ENCODE measurements at regions not wholly inside any gene's neighbourhood (a gene's known extent, or its start where the extent isn't known, plus 50 kb on each side); places are given as distances from the start of the nearest gene placed in this dataset.
"Not testable (repeated sequence)": the region's sequence is repeated elsewhere in the genome, so short reads cannot be mapped to it uniquely, and the experiment has no call there.

DNA sequence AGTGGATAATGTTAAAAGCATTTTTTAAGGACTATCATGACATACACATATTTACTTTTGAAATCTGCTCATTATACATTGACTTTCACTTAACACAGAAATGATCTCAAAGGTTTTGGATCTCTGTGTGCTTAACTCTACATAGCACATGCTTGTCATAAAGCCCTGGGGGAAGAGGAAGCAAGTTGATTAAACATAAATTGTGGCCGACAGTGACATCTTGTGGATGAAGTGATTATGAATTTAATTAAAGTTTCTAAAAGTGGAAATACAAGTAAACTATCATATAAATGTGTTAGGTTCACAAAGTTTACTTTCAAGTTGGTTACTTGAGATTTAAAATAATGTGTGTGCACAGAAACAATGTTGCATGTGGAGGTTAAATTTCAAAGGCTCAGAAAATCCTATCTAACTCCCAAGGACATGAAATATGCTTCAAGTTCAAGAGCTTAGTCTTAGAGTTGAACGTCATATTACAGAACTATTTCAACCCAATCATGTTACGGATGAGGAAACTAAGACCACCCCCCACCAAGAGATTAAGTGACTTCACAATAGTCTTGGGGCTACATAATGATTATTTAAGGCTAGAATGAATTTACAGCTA lies 1247.8 kb downstream of the GATA3 start:
- no peak for DNase-seq (ENCODE audit: low read depth in 1 of 2, low spot score in 1 of 2)

DNA sequence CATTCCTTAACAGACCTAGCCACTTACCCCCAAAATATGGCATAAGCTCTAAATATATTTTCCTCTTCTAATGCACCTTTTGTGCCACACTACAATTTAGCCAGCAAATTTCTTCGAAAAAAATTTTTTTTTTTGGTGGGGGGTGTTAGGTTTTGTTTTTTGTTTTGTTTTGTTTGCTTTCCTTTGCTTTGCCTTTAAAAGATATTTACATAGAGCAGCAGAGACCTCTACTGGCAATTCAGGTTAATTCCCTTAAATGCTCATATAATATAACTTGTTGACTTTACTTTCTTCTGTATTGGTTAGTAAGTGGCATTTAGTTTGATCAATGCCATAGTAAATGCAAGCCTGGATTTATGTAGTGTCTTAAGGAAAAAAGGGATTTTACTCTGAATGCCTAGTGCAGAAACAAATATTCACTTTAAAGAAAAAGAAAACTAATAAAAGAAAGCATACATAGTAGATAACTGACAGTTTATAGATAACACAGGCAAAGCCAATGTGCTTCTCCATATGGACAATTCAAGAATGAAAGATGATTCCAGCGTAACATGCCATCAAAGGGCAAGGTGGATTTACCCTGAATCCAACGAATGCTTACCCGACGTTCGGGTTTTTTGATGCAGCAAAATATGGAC lies 1250.6 kb downstream of the GATA3 start:
- DNase-seq (ENCODE audit: low read depth in 1 of 2, low spot score in 1 of 2): no peak

DNA sequence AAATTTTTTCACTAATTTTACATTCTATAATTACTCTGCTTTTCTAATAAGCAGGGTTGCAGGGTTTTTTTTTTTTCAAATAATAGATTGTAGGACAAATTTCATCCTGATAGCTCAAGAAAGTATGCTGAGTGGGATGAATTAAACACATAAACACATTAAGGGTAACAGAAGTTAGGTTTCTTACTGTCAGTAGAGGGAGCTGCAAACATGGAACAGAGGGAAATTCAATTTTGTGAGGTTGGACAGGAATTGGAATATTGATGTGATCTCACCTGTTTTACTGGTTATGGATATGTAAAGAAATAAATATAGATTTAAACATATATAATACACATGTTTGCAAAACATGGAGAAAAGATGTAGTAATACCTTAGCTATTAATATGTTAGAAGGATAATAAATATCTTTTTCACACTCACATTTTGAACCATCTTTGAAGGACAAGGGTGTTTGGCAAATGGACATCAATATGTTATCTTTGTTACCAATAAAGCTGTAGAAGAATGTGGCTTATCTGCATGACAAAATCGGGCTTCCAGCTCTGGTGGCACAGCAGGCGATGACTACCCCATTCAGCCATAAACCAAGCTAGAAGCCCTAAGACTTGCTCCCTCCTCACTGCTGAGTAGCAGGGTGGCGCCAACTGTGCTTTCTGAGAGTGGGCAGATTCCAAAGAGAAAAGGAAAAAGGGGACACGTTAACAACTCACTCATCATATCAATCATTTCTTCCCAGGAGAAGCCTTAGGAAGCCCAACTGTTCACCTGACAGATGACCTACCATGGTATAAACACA lies 1257.4 kb downstream of the GATA3 start:
- DNase-seq (ENCODE audit: low read depth in 1 of 2, low spot score in 1 of 2): no peak

DNA sequence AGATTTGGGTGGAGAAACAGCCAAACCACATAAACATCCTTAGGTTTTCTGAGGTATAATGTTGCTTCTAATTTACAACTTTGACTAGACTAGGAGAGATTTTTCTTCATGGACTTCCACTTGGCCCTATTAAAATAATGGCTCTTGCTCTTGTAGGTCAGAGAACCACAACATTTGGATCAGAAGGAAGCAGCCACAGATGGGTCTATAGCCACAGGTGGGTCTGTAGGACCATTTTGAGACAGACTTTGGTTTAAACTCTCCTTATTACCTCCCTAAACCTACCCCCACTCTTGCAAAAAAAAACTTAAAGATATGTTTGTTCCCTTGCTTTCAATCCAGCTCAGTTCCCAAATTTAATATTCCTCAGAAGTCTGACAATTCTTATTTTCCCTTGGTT lies 1260.8 kb downstream of the GATA3 start:
- no peak for DNase-seq (ENCODE audit: low read depth in 1 of 2, low spot score in 1 of 2)

DNA sequence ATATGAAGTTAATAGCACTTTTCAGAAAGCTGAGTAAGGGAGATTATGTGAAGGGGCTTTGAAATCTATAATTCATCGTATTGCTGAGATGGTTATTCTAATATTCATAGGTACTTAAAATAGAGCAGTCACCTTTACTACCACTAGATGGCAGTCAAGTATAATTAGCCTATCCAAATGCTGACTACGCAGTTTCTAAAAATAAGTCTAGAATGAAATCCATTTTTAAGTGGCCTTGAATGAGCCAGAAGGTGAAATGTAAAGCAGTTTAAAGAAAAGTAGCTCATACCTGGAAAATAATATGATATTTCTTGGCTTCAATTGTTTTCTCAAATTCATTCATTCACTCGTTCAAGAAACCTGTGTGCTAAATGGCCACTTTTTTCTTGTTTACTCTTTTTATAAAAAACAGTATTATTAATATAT lies 1277.1 kb downstream of the GATA3 start:
- DNase-seq (ENCODE audit: low read depth in 1 of 2, low spot score in 1 of 2): no peak

DNA sequence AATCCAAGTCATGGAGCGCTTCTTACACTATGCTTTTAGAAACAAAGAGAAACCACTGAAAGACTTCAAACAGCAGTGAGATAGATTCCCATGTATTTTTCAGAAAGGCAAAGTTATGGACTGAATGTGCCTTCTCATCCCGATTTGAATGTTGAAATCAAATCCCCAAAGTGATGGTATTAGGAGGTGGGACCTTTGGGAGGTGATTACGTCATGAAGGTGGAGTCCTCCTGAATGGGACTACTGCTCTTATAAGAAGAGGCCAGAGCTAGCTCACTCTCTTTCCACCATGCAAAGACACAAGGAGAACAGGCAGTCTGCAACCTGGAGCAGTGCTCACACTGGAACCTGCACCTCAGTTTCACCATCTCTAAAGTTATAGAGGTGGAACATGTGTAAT lies 1279.8 kb downstream of the GATA3 start:
- no peak for DNase-seq (ENCODE audit: low read depth in 1 of 2, low spot score in 1 of 2)

DNA sequence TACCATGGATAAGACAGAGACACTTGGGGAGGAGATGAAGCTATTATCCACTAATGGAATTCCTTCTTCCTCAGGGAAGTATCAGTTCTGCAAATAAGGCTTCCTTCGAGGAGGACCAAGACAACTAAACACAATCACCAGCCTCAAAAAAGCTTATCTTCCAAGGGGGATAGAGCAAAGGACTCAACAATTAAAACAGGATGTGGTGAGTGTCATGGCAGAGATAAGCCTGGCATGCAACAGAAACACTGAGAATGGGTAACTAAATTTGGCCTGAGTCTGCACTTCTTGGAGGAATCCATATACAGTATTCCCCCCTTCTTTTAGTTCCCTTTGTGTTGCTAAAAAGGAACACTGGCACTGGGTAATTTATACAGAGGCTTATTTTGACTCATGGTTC lies 1285.2 kb downstream of the GATA3 start:
- no peak for DNase-seq (ENCODE audit: low read depth in 1 of 2, low spot score in 1 of 2)

DNA sequence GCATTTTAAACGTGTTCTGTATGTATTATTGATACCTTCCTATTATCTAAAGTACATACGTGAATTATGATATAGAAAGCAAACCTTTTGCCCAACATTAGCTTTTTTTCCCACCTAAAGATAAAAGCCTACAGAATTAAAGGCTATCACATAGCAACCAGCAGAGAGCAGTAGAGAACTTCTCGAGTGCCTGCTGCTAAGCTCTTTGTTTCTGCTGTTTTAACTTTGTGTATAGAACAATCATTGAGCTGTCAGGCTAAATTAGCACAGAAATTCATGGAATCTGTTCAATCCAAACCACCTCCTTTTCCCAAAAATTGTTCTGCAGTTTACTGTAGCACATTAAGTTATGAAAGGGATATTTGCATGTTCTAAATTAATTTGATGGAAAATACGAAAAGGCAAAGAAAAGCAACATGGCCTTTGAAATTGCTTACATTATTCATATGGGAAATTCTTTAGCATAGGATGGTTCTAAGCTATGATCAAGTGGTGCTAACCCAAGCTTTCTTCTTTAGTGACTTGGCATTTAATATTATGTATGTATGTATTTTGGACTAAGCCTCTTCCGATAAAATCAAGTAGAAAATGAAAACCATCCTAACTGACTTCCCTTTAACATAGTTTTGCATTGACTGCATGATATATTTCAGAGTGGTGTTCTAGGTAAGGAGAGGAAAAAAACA lies 1288.5 kb downstream of the GATA3 start:
- no peak for DNase-seq (ENCODE audit: low read depth in 1 of 2, low spot score in 1 of 2)

DNA sequence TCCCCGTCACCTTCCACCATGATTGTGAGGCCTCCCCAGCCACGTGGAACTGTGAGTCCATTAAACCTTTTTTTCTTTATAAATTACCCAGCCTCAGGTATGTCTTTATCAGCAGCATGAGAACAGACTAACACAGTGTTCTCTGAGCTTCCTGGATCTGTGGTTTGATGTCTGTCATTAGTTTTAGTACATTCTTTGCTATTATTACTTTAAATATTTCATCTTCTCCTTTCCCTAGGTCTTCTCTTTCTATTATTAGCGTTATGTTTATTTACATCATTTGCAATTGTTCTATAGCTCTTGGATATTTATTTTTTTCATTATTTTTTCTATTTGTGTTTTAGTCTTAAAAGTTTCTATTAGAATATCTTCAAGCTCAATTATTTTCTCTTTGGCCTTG lies 1293.4 kb downstream of the GATA3 start:
- not testable (repeated sequence) for DNase-seq (ENCODE audit: low read depth in 1 of 2, low spot score in 1 of 2)

DNA sequence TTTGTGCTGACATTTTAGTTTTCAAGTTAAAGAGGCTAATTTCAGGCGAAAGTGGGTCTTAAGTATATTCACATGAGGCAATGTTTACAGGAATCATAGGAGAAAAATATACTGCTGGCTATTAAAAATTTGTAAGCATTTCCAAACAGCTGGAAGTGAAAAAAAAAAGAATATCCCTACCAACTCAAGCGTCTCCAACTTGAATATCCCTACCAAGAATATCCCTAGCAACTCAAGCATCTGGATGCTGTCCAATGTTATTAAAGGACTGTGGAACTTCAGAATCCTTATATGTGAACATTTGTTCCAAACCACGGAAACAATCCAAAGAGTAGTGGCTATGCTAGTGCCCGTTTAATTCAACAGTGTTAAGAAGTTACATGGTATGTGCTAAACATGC lies 1303.0 kb downstream of the GATA3 start:
- no peak for DNase-seq (ENCODE audit: low read depth in 1 of 2, low spot score in 1 of 2)

DNA sequence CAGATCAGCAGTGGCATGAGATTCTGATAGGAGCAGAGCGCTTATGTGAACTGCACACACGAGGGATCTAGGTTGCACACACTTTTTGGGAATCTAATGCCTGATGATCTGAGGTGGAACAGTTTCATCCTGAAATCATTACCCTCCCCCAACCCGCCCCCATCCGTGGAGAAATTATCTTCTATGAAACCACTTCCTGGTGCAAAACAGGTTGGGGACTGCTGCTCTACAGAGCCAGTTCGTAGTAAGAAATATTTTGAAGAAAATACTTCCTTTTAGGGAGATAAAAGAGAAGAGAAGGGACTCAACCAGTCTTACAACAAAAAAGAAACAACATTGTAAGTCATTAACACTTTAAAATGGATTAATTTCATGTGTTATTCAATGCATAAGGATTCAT lies 1308.2 kb downstream of the GATA3 start:
- no peak for DNase-seq (ENCODE audit: low read depth in 1 of 2, low spot score in 1 of 2)

DNA sequence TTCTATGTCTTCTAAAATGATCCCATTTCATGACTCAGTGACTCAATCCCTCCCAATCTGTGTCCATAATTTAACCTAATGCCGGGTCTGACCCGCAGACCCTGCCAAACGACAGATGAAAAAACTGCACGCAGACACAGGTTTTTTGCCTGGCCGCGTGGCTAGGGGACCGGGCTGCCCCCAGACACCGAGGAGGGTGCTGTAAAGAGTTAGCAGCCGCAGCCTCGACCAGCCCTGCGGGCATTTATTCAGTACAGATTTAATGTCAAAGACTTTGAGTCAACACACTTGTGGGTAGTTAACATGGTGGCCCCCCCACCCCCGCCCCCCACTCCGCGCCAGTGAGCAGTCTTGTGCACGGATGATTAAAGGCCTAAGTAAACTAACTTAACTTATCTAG lies 1324.7 kb downstream of the GATA3 start:
- DNase-seq (ENCODE audit: low read depth in 1 of 2, low spot score in 1 of 2): no peak

DNA sequence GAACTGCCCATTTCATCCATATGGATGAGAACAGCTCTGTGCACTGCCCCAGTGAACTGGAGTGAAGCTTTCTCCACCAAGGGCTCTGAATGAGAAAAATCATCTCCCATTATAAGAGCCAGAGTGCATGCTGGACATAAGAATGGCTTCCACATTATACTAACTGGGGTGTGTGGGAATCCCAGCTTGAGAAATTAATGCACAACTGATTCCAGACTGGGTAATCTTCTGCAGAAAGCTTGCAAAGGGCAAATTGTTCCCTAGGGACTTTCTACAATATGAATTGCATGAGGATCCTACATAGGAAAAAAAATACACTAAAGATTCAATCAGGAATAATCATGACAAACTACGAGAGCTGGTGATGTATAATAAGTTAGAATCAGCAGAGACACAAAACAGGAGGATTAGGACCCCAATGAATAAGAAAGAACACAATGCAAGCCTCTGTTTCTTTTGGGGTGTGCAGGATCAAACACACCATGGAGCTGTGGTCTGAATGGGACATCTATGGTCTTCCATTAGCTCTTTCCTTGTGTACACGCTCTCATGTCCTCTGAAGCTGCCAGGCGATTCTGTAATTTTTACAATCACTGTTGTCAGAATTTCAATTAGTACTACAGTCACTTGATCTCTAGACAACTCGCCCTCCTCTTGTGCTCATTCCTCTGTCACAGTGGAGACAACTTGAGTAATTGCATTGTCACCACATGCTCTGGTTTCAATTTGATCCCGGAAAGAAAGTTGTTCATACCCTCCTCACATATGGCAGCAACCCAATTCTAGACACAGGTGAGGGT lies 1327.4 kb downstream of the GATA3 start:
- DNase-seq (ENCODE audit: low read depth in 1 of 2, low spot score in 1 of 2): no peak

DNA sequence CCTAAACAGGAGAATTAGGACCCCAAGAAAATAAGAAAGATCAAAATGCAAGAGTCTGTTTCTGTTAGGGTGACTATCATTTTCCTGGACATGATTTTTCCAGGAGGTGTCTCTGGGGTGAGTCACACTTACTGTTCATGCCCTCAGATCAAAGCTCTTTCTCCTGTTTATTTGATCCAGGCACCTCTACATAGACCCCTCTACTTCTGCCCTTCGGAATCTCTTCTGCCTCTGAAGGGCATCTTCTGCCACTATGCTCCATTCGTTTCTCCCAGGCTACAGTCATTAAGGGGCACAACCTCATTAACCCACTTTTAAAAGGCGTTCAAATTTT lies 1328.0 kb downstream of the GATA3 start:
- DNase-seq (ENCODE audit: low read depth in 1 of 2, low spot score in 1 of 2): no peak

DNA sequence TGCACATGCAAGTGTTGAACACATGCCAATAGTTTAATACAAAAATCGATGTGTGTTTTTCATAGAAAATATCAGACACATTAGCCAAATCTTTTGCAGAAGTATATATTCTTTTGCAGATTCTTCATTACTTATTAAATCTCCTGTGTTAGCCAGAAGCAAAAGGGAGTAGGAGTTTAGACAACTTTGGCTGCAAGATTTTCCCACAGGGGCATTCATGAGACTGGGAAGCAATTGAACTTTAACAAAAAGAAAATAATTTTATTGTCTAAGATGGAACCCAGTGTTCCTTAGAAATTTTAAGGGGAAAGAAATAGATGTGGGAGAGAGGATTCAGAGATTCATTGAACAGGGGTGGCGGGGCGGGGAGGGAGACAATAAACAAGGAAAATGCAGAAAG lies 1336.0 kb downstream of the GATA3 start:
- DNase-seq (ENCODE audit: low read depth in 1 of 2, low spot score in 1 of 2): no peak

DNA sequence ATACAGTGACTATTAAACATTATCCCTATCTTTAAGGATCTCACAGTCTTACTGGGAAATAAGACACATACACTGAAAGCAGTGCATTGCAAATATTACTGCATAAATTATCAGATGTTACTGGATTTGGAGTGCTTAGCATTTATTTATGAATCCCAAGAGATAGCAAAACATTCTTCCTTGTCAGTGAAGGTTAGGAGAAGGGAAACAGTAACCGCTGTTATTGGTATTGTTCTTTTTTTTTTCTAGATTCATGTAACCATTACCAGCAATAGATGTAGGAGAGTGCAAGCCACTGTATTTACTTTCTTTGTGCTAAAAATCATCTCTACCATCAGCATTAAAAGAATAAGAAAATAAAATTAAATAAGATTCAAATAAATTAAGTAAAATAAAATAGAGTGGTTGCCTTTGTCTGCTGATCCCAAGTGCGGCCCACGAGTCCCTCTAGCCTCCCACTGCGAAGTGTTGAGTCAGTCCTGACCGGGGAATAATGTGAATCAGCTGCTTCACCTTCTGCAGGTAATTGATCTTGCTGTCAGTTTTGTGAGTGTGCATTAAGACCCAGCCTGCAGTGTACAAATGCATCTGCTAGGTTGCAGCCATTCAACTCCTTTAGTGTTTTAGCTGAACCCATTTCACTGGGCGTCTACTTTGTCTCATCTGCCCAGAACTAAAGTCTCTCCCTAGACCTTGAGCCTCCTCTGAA lies 1344.9 kb downstream of the GATA3 start:
- no peak for DNase-seq (ENCODE audit: low read depth in 1 of 2, low spot score in 1 of 2)

DNA sequence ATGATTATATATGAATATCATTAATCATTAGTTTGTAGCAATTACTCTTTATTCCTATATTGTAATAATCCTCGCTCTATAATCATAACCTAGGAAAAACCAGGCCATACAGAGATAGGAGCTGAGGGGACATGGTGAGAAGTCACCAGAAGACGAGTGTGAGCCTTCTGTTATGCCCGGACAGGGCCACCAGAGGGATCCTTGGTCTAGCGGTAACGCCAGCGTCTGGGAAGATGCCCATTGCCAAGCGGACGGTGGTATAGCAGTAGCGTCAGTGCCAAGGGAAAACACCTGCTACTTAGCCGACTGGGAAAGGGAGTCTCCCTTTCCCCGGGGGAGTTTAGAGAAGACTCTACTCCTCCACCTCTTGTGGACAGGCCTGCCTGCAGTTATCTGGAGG lies 1347.6 kb downstream of the GATA3 start:
- DNase-seq (ENCODE audit: low read depth in 1 of 2, low spot score in 1 of 2): not testable (repeated sequence)

DNA sequence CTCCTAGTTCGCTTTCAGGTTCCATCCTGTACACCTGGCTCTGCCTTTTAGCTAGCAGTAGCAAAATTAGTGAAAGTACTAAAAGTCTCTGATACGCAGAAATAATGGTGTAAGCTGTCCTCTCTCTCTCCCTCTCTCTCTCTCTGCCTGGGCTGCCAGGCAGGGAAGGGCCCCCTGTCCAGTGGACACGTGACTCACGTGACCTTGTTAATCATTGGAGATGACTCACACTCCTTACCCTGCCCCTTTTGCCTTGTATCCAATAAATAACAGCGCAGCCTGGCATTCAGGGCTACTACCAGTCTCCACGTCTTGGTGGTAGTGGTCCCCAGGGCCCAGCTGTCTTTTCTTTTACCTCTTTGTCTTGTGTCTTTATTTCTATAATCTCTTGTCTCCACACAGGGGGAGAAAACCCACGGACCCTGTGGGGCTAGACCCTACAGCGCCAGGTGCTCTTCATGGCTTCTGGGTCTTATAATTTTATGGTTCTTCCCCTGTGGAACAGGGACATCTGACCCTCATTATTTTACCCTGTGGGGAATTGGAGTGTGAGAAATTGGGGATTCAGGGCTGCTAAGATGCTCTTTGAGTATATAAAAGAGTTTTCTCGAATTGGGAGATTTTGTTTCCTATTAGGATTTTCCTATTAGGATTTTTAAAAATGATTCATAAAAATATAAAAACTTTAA lies 1348.2 kb downstream of the GATA3 start:
- not testable (repeated sequence) for DNase-seq (ENCODE audit: low read depth in 1 of 2, low spot score in 1 of 2)

DNA sequence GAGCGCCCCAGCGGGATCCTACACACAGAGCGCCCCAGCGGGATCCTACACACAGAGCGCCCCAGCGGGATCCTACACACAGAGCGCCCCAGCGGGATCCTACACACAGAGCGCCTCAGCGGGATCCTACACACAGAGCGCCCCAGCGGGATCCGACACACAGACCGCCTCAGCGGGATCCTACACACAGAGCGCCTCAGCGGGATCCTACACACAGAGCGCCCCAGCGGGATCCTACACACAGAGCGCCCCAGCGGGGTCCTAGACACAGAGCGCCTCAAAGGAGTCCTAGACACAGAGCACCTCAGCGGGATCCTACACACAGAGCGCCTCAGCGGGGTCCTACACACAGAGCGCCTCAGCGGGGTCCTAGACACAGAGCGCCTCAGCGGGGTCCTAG lies 1352.7 kb downstream of the GATA3 start:
- DNase-seq (ENCODE audit: low read depth in 1 of 2, low spot score in 1 of 2): not testable (repeated sequence)

DNA sequence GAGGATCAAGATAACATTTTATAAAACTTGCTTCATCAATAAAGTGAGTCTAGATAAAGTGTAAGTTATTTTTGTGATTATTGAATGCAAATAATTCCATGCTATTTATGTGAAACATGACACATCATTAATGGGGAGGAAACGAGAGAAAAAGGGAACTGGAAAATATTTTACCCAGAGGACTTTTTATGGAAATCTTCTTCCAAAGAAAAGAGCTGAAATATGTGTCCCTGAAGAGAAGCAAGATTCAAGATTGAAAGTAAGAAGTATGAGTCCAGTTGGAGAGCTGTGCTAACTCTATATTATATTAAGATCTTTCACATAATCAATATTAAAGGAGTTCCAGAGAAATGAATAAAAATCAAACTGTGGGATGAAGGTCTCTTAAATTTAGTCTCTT lies 1361.8 kb downstream of the GATA3 start:
- no peak for DNase-seq (ENCODE audit: low read depth in 1 of 2, low spot score in 1 of 2)

Data from activated T-helper 1 cell treated with anti-CD3 and anti-CD28 coated beads, Interleukin-2, amount 50 U/mL, for 16 hours (primary cell).